ENCODE measurements at regions not wholly inside any gene's neighbourhood (a gene's known extent, or its start where the extent isn't known, plus 50 kb on each side); places are given as distances from the start of the nearest gene placed in this dataset.
A peak's percentile ranks its signal among the peaks of the same experiment; 100 is the strongest.

DNA sequence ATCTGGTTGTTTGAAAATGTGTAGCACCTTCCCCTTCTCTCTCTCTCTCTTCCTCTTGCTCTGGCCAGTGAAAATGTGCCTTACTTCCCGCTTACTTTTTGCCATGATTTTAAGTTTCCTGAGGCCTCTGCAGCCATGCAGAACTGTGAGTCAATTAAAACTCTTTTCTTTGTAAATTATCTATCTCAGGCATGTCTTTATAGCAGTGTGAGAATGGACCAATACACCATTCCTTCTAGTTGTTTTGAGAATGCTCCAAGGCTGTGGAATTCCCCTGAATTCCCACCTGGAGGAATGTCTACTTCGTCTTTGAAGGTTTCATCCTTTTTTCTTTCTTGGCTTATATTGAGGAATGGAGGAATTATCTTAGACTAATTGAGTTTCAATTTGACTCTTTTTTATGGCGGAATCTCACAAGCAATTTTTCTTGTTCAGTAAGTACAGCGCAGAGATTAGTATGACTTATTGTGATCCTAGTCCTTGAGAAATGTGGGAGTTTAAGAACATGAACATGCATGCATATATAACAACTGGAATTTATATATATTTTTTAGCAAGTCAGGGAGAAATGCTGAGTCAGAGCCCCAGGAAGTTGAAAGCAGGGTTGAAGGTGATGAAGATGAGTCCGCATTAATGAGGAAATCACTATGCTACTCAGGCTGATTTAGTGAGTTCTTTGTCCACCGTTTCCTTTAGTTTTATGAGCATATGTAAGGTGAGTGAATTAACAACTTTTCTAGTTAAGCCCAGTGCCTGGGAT lies 488.1 kb upstream of the ADAMTS16 start:
- ATAC-seq (replicated peaks in 1 of 2) (no peak), DNase-seq (no peak)
- peaks cover 7 to 15% of the 10 kb centered on the region in 2 donors for H3K9me3 Mint-ChIP-seq
- no peaks in the 10 kb centered on the region for H3K36me3 Mint-ChIP-seq (ENCODE audit: insufficient read depth in 2 of 2)
- no peak overlapping the region for H3K27ac Mint-ChIP-seq
- H3K27me3 Mint-ChIP-seq (ENCODE audit: low read depth): no peaks in the 10 kb centered on the region
- no peak overlapping the region for H3K4me3 Mint-ChIP-seq
- no peaks in the 10 kb centered on the region for H3K4me1 Mint-ChIP-seq (ENCODE audit: low read depth)

- no peak overlapping the region for H3K27ac Mint-ChIP-seq
- H3K27me3 Mint-ChIP-seq (ENCODE audit: low read depth): no peaks in the 10 kb centered on the region
- ATAC-seq (replicated peaks in 1 of 2) (no peak), DNase-seq (no peak)
- H3K36me3 Mint-ChIP-seq (ENCODE audit: insufficient read depth in 2 of 2): no peaks in the 10 kb centered on the region
- H3K4me3 Mint-ChIP-seq: no peak overlapping the region
- peaks cover 10 to 19% of the 10 kb centered on the region in 2 donors for H3K9me3 Mint-ChIP-seq
- H3K4me1 Mint-ChIP-seq (ENCODE audit: low read depth): no peaks in the 10 kb centered on the region
These were observed 486.7 kb upstream of the ADAMTS16 start for GRCh38 chr5:4653475-4653874.

- peaks cover 0 to 2% of the 10 kb centered on the region in 2 donors for H3K36me3 Mint-ChIP-seq (ENCODE audit: insufficient read depth in 2 of 2)
- H3K4me3 Mint-ChIP-seq: no peak overlapping the region
- H3K27ac Mint-ChIP-seq: no peak overlapping the region
- H3K27me3 Mint-ChIP-seq (ENCODE audit: low read depth): no peaks in the 10 kb centered on the region
- peaks cover 14 to 19% of the 10 kb centered on the region in 2 donors for H3K9me3 Mint-ChIP-seq
- ATAC-seq (replicated peaks in 1 of 2) (no peak), DNase-seq (no peak)
- H3K4me1 Mint-ChIP-seq (ENCODE audit: low read depth): no peaks in the 10 kb centered on the region
These were observed 480.3 kb upstream of the ADAMTS16 start for GRCh38 chr5:4659851-4660250.

DNA sequence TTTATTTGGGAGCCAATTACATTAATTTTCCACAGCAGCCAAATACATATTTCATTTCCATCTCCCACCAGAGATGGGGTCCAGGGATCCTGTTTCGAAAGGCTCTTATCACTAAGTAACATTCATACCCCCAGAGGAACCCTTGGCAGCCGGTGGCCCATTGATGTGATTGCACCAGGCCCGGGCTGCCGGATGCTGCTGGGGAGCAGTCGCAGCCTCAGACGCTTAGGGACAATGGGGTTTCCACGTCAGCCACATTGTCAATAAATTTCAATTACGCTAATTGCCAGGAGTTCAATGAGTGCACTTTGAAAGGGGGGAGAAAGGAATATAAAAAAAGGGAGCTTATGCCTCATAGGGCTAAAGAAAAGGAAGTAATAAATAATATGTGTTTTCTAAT lies 478.8 kb upstream of the ADAMTS16 start:
- Mint-ChIP-seq H3K36me3 (ENCODE audit: insufficient read depth in 2 of 2) (peaks cover 0 to 2% of the 10 kb centered on the region in 2 donors), H3K4me3 (no peak overlapping the region), H3K4me1 (ENCODE audit: low read depth) (no peaks in the 10 kb centered on the region), H3K27ac (no peak overlapping the region), H3K27me3 (ENCODE audit: low read depth) (no peaks in the 10 kb centered on the region), H3K9me3 (peaks cover 14 to 19% of the 10 kb centered on the region in 2 donors)
- DNase-seq: no peak
- no peak for ATAC-seq (replicated peaks in 1 of 2)

DNA sequence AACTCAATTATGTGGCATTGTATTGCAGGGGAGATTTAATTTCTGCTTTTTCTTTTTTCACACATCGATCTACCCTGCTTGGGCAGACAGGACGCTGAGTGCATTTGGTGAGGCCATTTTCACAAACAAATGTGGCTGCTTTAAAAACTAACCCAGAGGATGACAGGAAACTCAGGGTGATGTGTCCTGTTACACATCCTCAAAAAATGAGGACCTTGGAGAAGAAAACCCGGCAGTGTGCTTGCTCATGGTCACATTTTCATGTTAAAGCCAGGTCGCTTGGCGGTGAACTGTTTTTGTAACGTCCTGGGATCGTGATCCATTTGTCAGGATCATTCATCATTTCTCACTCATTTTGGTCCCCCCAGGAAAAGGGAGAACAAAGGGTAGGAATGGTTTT lies 478.3 kb upstream of the ADAMTS16 start:
- Mint-ChIP-seq H3K9me3 (peaks cover 10 to 17% of the 10 kb centered on the region in 2 donors), H3K36me3 (ENCODE audit: insufficient read depth in 2 of 2) (peaks cover 0 to 2% of the 10 kb centered on the region in 2 donors), H3K27me3 (ENCODE audit: low read depth) (no peaks in the 10 kb centered on the region), H3K4me3 (no peak overlapping the region), H3K4me1 (ENCODE audit: low read depth) (no peaks in the 10 kb centered on the region), H3K27ac (no peak overlapping the region)
- DNase-seq: no peak
- no peak for ATAC-seq (replicated peaks in 1 of 2)

DNA sequence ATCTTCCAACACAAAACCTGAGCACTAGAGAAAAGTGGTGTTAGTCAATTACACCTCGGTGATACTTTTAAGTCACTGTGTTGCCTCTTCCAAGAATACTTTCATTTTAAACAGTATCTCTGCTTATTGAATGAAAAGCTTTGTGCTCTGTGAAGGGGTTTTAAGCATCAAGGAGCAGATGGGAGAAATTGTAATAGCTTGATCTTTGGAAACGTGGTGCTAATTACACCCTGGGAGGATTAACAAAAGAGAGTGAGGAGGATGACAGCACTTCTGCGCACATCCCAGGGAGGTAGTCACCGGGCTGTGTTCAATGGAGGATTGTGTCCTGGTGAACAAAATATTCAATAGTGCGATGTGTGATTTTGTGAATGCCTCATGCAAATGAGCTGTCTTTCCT lies 477.4 kb upstream of the ADAMTS16 start:
- Mint-ChIP-seq H3K9me3 (peaks cover 12 to 20% of the 10 kb centered on the region in 2 donors), H3K27me3 (ENCODE audit: low read depth) (no peaks in the 10 kb centered on the region), H3K36me3 (ENCODE audit: insufficient read depth in 2 of 2) (peaks cover 0 to 2% of the 10 kb centered on the region in 2 donors), H3K4me3 (no peak overlapping the region), H3K27ac (no peak overlapping the region), H3K4me1 (ENCODE audit: low read depth) (no peaks in the 10 kb centered on the region)
- ATAC-seq (replicated peaks in 1 of 2) (no peak), DNase-seq (no peak)

DNA sequence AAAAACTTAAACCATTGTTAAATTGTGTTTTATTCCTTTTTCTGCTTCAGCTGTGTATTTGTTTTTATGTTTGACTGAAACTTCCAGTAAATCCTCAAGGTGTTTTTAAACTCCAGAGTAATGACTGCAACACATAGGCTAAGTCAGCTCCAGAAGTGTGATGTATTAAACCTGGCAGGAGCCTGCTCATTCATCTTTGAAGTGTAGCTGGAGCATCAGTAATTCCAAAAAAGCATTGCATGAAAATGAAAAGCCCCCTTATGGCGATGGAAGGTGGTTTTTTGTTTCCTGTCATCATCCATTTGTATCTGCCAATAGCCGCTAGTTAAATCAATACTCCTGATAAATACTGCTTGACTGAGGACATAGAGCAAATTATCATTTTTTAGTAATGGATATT lies 474.2 kb upstream of the ADAMTS16 start:
- H3K4me3 Mint-ChIP-seq: no peak overlapping the region
- DNase-seq: no peak
- H3K9me3 Mint-ChIP-seq: peaks cover 10 to 11% of the 10 kb centered on the region in 2 donors
- H3K27me3 Mint-ChIP-seq (ENCODE audit: low read depth): no peaks in the 10 kb centered on the region
- ATAC-seq (replicated peaks in 1 of 2): no peak
- H3K4me1 Mint-ChIP-seq (ENCODE audit: low read depth): no peaks in the 10 kb centered on the region
- no peak overlapping the region for H3K27ac Mint-ChIP-seq
- H3K36me3 Mint-ChIP-seq (ENCODE audit: insufficient read depth in 2 of 2): no peaks in the 10 kb centered on the region

DNA sequence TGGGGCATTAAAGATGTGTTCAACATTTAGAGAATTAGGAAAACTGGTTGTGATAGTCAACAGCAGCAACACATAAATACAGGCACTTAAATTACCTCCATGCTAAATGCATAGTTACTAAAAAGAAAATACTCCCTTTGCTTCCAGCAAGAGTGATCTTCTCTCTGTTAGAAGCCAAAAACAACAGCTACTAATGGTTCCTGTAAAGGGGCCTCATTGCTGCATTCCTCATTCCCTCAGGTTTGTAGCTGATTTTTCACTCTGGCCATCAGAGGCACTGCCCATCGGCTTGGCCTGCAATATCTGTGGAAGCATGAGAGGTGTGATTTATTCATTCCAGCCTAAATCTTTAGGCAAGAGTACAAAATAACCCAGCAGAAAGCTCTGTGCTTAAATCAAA lies 466.0 kb upstream of the ADAMTS16 start:
- ATAC-seq (replicated peaks in 1 of 2): no peak
- Mint-ChIP-seq H3K9me3 (peaks cover 4 to 10% of the 10 kb centered on the region in 2 donors), H3K36me3 (ENCODE audit: insufficient read depth in 2 of 2) (no peaks in the 10 kb centered on the region), H3K27me3 (ENCODE audit: low read depth) (no peaks in the 10 kb centered on the region), H3K4me1 (ENCODE audit: low read depth) (no peaks in the 10 kb centered on the region), H3K27ac (no peak overlapping the region), H3K4me3 (no peak overlapping the region)
- DNase-seq: no peak

- H3K4me1 Mint-ChIP-seq (ENCODE audit: low read depth): no peaks in the 10 kb centered on the region
- ATAC-seq (replicated peaks in 1 of 2) (no peak), DNase-seq (no peak)
- H3K36me3 Mint-ChIP-seq (ENCODE audit: insufficient read depth in 2 of 2): no peaks in the 10 kb centered on the region
- no peak overlapping the region for H3K27ac Mint-ChIP-seq
- H3K27me3 Mint-ChIP-seq (ENCODE audit: low read depth): no peaks in the 10 kb centered on the region
- H3K4me3 Mint-ChIP-seq: no peak overlapping the region
- H3K9me3 Mint-ChIP-seq: peaks cover 0 to 10% of the 10 kb centered on the region in 2 donors
These were observed 463.2 kb upstream of the ADAMTS16 start for GRCh38 chr5:4676934-4677333.

DNA sequence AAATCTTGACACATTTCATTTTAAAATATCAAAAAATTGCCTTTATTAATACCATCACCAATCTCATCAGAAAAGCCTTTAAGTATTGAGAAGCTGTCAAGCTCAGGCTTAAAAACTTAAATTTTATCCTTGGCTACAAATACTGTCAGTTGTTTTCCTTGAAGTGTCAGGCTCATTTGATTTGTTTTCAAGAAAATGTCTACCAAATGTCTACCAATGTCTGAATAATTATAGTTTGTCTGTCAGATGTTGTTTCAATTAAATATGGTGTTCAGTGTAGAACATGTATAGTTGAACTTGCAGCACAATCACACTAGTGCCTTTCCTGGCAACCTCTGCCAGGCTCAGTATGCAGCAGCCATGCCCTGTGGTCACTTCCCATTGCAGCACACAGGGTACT lies 455.2 kb upstream of the ADAMTS16 start:
- Mint-ChIP-seq H3K4me1 (ENCODE audit: low read depth) (no peaks in the 10 kb centered on the region), H3K27ac (no peak overlapping the region), H3K9me3 (peaks cover 7 to 14% of the 10 kb centered on the region in 2 donors), H3K27me3 (ENCODE audit: low read depth) (no peaks in the 10 kb centered on the region), H3K4me3 (no peak overlapping the region), H3K36me3 (ENCODE audit: insufficient read depth in 2 of 2) (peaks cover 0 to 2% of the 10 kb centered on the region in 2 donors)
- ATAC-seq (replicated peaks in 1 of 2): no peak
- no peak for DNase-seq

- Mint-ChIP-seq H3K9me3 (peaks cover 0 to 15% of the 10 kb centered on the region in 2 donors), H3K4me3 (no peak overlapping the region)
These were observed 441.5 kb upstream of the ADAMTS16 start for GRCh38 chr5:4698596-4698995.

DNA sequence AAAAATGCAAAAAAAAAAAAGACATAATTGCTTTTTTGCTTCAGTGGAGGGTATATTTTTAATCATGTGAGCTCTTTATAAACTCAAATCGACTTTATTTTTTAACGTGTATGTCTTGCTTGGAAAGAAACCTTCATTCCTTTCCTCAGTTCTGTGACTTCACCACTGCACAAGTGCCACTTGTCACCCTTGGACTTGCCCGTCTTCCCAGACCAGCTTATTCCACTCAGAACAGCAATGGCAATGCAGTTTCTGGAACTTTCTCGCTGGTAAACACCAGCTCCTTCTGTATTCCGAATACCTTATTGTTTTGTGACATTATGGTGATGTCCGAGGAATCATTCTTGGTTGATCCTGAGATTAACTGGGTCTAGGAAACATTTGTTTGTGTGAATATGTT lies 440.5 kb upstream of the ADAMTS16 start:
- Mint-ChIP-seq H3K36me3 (ENCODE audit: insufficient read depth in 2 of 2) (peaks cover 0 to 1% of the 10 kb centered on the region in 2 donors), H3K4me3 (no peak overlapping the region), H3K27ac (no peak overlapping the region), H3K4me1 (ENCODE audit: low read depth) (no peaks in the 10 kb centered on the region), H3K9me3 (peaks cover 0 to 8% of the 10 kb centered on the region in 2 donors), H3K27me3 (ENCODE audit: low read depth) (no peaks in the 10 kb centered on the region)
- ATAC-seq (replicated peaks in 1 of 2) (no peak), DNase-seq (no peak)

More at GRCh38 chr5:4698596-4698995, 441.5 kb upstream of the ADAMTS16 start:
- no peak overlapping the region for H3K27ac Mint-ChIP-seq
- DNase-seq: no peak
- ATAC-seq (replicated peaks in 1 of 2): no peak
- peaks cover 0 to 1% of the 10 kb centered on the region in 2 donors for H3K36me3 Mint-ChIP-seq (ENCODE audit: insufficient read depth in 2 of 2)
- H3K4me1 Mint-ChIP-seq (ENCODE audit: low read depth): no peaks in the 10 kb centered on the region
- no peaks in the 10 kb centered on the region for H3K27me3 Mint-ChIP-seq (ENCODE audit: low read depth)

GRCh38 chr5:4700069-4700468 lies 440.1 kb upstream of the ADAMTS16 start:
- no peaks in the 10 kb centered on the region for H3K27me3 Mint-ChIP-seq (ENCODE audit: low read depth)
- H3K9me3 Mint-ChIP-seq: peaks cover 0 to 8% of the 10 kb centered on the region in 2 donors
- H3K27ac Mint-ChIP-seq: no peak overlapping the region
- no peaks in the 10 kb centered on the region for H3K4me1 Mint-ChIP-seq (ENCODE audit: low read depth)
- DNase-seq: peak; percentile 8 to 22
- no peak overlapping the region for H3K4me3 Mint-ChIP-seq
- ATAC-seq (replicated peaks in 1 of 2): no peak
- peaks cover 0 to 1% of the 10 kb centered on the region in 2 donors for H3K36me3 Mint-ChIP-seq (ENCODE audit: insufficient read depth in 2 of 2)

DNA sequence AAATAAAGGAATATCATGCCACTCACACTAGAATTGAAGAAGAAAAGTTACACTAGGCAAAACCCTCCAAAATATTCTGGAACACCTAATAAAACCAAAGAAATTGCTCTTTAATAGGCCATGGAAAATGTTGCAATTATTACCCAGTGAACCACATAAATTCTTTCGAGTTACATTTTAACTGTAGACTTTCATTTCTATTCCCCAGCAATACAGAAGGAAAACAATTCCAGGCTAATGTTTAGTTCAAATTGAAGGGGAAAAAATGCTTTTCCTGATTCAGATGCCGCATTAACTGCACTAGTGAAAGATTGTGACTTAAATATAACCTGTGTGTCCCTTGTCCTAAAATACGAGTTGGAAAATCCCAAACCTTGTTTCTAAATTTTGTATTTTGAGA lies 439.3 kb upstream of the ADAMTS16 start:
- Mint-ChIP-seq H3K4me3 (no peak overlapping the region), H3K4me1 (ENCODE audit: low read depth) (no peaks in the 10 kb centered on the region), H3K27me3 (ENCODE audit: low read depth) (no peaks in the 10 kb centered on the region), H3K36me3 (ENCODE audit: insufficient read depth in 2 of 2) (no peaks in the 10 kb centered on the region), H3K9me3 (peaks cover 0 to 5% of the 10 kb centered on the region in 2 donors), H3K27ac (no peak overlapping the region)
- ATAC-seq (replicated peaks in 1 of 2): no peak
- DNase-seq: no peak

Measured in activated T-cell treated with anti-CD3 and anti-CD28 coated beads, Interleukin-2, amount 50 U/mL, for 72 hours (primary cell).